ENCODE measurements at regions not wholly inside any gene's neighbourhood (a gene's known extent, or its start where the extent isn't known, plus 50 kb on each side); places are given as distances from the start of the nearest gene placed in this dataset.

DNA sequence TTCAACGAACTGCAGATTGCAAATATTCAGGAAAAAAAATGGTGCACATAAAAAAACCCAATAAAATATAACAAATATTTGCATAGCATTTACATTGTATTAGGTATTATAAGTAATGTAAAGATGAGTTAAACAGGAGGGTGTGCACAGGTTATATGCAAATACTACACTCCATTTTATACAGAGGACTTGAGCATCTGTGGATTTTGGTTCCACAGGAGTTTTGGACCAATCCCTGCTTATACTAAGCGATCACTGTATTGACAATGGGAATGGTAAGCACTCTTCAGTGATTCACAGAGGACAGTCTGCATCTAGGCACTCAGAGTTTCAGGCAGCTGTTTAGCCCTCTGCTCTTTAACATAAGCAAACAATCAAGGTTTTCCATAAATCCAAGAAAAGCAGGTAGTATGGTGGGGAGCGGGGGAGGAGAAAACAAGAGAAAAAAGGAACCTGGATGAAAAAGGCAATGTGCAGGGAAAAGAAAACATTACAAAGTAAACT is 206.0 kb upstream of the PARD3B start:
- no peak overlapping the region for H3K4me3 ChIP-seq (ENCODE audit: low read length)
- H3K27me3 ChIP-seq (ENCODE audit: control insufficient read depth, low read length): no peaks in the 10 kb centered on the region
- no peak overlapping the region for H3K27ac ChIP-seq (ENCODE audit: low read depth, low read length)
- H3K79me2 ChIP-seq (ENCODE audit: control insufficient read depth, low read length): no peaks in the 10 kb centered on the region
- no peaks in the 10 kb centered on the region for H3K9me2 ChIP-seq (replicated peaks; ENCODE audit: control insufficient read depth, low read length)
- no peaks in the 10 kb centered on the region for H3K4me1 ChIP-seq (ENCODE audit: control insufficient read depth, low read length)
- TF ChIP-seq, protein P1, sequence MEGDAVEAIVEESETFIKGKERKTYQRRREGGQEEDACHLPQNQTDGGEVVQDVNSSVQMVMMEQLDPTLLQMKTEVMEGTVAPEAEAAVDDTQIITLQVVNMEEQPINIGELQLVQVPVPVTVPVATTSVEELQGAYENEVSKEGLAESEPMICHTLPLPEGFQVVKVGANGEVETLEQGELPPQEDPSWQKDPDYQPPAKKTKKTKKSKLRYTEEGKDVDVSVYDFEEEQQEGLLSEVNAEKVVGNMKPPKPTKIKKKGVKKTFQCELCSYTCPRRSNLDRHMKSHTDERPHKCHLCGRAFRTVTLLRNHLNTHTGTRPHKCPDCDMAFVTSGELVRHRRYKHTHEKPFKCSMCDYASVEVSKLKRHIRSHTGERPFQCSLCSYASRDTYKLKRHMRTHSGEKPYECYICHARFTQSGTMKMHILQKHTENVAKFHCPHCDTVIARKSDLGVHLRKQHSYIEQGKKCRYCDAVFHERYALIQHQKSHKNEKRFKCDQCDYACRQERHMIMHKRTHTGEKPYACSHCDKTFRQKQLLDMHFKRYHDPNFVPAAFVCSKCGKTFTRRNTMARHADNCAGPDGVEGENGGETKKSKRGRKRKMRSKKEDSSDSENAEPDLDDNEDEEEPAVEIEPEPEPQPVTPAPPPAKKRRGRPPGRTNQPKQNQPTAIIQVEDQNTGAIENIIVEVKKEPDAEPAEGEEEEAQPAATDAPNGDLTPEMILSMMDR (IDR thresholded peaks at IDR 0.05; ENCODE audit: low read depth, low read length, poor library complexity, severe bottlenecking): no peak
- TF ChIP-seq EZH2phosphoT487 (IDR thresholded peaks at IDR 0.05; ENCODE audit: borderline replicate concordance, low read length): no peak
- no peak overlapping the region for H3K4me2 ChIP-seq (ENCODE audit: low read length)
- H3F3A ChIP-seq (ENCODE audit: control insufficient read depth, insufficient read depth): no peaks in the 10 kb centered on the region
- no peaks in the 10 kb centered on the region for H3K36me3 ChIP-seq (ENCODE audit: control insufficient read depth, low read length)
- H4K20me1 ChIP-seq (ENCODE audit: control insufficient read depth, insufficient read depth, low read depth, low read length): no peaks in the 10 kb centered on the region
- H3K9me3 ChIP-seq (ENCODE audit: control insufficient read depth, insufficient read depth, low read length): no peaks in the 10 kb centered on the region

DNA sequence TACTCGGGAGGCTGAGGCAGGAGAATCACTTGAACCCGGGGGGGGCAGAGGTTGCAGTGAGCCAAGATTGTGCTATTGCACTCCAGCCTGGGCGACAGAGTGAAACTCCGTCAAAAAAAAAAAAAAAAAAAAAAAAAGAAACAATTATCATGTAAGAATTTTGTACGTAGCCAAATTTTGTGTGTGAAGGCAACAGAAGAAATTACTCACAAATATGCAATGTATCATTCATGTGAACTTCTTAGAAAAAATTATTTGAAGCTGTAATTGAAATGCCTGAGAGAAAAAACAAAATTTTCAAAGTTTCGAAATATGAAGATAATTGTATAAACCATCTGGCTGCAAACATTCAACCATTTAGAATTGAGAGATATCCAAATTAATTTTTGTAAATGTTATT is 204.8 kb upstream of the PARD3B start:
- Histone ChIP-seq H4K20me1 (ENCODE audit: control insufficient read depth, insufficient read depth, low read depth, low read length) (no peaks in the 10 kb centered on the region), H3K4me2 (ENCODE audit: low read length) (no peak overlapping the region), H3K4me1 (ENCODE audit: control insufficient read depth, low read length) (no peaks in the 10 kb centered on the region), H3K9me2 (replicated peaks; ENCODE audit: control insufficient read depth, low read length) (no peaks in the 10 kb centered on the region), H3K79me2 (ENCODE audit: control insufficient read depth, low read length) (no peaks in the 10 kb centered on the region), H3K4me3 (ENCODE audit: low read length) (no peak overlapping the region), H3K27me3 (ENCODE audit: control insufficient read depth, low read length) (no peaks in the 10 kb centered on the region), H3K36me3 (ENCODE audit: control insufficient read depth, low read length) (no peaks in the 10 kb centered on the region), H3F3A (ENCODE audit: control insufficient read depth, insufficient read depth) (no peaks in the 10 kb centered on the region), H3K9me3 (ENCODE audit: control insufficient read depth, insufficient read depth, low read length) (no peaks in the 10 kb centered on the region), H3K27ac (ENCODE audit: low read depth, low read length) (no peak overlapping the region)
- TF ChIP-seq, protein P1 (IDR thresholded peaks at IDR 0.05; ENCODE audit: low read depth, low read length, poor library complexity, severe bottlenecking): no peak
- TF ChIP-seq EZH2phosphoT487 (IDR thresholded peaks at IDR 0.05; ENCODE audit: borderline replicate concordance, low read length): no peak

DNA sequence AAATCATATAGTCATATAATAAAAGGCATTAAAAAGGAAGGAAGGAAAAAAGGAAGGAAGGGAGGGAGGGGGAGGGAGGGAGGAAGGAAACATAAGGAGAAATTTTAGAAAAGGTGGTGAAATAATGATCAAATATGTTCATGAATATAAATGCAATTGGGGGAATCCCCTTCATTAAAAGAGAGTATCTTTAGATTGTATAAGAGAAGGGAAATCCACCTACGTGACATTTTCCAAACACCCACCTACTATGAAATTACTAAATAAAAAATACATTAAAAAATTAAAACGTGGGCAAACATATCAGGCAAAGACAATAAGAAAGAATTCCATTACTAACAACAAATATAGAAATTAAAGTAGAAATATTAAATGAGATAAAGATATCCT is 203.4 kb upstream of the PARD3B start:
- Histone ChIP-seq H3F3A (ENCODE audit: control insufficient read depth, insufficient read depth) (no peaks in the 10 kb centered on the region), H3K36me3 (ENCODE audit: control insufficient read depth, low read length) (no peaks in the 10 kb centered on the region), H3K27me3 (ENCODE audit: control insufficient read depth, low read length) (no peaks in the 10 kb centered on the region), H3K4me2 (ENCODE audit: low read length) (no peak overlapping the region), H3K79me2 (ENCODE audit: control insufficient read depth, low read length) (no peaks in the 10 kb centered on the region), H3K4me1 (ENCODE audit: control insufficient read depth, low read length) (no peaks in the 10 kb centered on the region), H3K9me3 (ENCODE audit: control insufficient read depth, insufficient read depth, low read length) (no peaks in the 10 kb centered on the region), H3K27ac (ENCODE audit: low read depth, low read length) (no peak overlapping the region), H4K20me1 (ENCODE audit: control insufficient read depth, insufficient read depth, low read depth, low read length) (no peaks in the 10 kb centered on the region), H3K4me3 (ENCODE audit: low read length) (no peak overlapping the region), H3K9me2 (replicated peaks; ENCODE audit: control insufficient read depth, low read length) (no peaks in the 10 kb centered on the region)
- TF ChIP-seq EZH2phosphoT487 (IDR thresholded peaks at IDR 0.05; ENCODE audit: borderline replicate concordance, low read length): no peak
- TF ChIP-seq, protein P1 (IDR thresholded peaks at IDR 0.05; ENCODE audit: low read depth, low read length, poor library complexity, severe bottlenecking): no peak

All from DOHH2 (cell line).